Dermis blood vessel endothelial cell (primary cell): ENCODE measurements at regions not wholly inside any gene's neighbourhood (a gene's known extent, or its start where the extent isn't known, plus 50 kb on each side); places are given as distances from the start of the nearest gene placed in this dataset.

ENCODE experiments used
- DNase-seq: peaks from one replicate; pipeline ENCODE4 v3.0.0; 2010

DNA sequence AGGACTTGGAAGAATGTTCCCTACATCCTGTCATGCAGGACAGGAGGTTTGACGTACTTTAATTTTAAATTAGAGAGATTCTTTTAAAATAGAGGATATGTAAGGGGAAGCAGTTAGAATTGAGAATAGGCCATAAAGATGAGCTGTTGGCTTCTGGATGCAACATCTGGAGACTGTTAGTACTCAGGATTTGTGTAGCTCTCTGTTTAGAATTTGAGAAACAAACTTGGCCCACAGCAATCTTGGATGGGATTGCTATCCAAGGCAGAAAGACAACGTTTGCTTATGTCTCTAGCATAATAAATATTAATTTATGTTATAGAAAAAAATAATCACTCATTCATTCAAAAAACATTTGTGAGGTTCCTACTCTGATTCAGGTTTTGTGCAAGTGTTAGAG lies 398.4 kb upstream of the NOVA1 start:
- DNase-seq, result no peak

DNA sequence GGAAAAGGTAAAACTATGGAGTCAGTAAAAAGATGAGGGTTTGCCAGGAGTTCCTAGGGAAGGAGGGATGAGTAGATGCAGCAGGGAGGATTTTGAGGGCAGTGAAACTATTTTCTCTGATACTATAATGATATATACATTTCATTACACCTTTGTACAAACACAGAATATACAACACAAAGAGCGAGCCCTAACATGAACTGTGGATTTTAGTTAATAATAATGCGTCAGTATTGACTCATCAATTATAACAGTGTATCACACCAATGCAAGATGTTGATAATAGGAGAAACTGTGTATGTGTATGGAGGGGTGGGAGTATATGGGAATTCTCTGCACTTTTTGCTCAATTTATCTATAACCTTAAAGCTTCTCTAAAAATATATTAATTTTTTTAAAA lies 404.3 kb upstream of the NOVA1 start:
- no peak for DNase-seq

DNA sequence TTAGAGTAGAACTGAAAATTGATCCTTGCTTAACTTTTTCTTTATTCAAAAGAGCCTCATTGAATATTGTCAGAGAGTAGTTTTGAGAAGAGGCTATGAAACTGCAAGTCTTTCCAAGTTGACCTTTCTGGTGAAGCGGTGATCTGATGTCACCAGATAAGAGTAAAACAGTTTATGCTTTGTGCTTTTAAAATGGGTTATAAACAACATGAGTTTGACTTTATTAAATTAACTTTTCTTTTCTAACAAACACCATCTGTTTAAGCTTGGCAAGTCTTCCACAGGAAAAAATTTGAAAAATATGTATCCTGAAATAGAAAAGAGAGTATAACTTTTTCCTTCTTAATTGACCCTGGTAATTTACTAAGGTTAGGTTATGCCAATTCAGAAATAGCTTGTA lies 408.7 kb upstream of the NOVA1 start:
- no peak for DNase-seq

DNA sequence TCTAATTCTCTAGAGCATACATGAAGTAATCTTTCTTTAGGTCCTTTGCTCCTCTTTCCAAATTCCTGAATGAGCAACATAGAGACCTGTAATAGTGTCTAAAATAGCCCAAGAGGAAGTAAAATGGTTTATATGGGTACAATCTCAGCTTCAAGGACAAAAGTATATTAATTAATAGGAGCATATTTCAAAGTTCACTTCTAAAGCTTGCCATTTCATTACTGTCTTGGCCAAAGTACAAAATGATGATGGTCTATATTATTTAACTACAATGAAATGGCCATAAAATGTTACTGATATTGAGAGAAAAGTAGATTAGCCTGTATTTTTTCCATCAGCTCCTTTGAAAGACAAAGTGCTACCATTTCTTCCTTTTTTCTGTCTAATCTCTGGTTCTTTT lies 410.4 kb upstream of the NOVA1 start:
- no peak for DNase-seq

DNA sequence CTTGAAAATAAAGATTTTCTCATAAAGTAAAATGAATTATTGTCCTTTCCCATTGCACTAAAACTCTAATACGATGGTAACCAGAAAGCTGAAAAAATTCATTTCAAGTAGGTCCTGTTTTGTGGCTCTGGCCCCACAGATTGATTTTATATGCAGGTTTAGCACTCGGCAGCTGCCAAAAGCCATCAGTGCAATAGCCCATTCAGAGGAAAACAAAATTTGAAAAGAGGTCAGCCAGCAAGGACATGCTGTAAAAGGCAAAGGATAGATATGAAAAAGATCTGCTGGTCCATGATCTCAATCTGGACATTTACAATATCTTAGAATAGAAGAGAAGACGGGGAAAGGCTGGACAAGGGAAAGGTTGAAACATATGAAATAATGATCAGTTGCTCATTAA lies 414.8 kb upstream of the NOVA1 start:
- DNase-seq, result no peak

DNA sequence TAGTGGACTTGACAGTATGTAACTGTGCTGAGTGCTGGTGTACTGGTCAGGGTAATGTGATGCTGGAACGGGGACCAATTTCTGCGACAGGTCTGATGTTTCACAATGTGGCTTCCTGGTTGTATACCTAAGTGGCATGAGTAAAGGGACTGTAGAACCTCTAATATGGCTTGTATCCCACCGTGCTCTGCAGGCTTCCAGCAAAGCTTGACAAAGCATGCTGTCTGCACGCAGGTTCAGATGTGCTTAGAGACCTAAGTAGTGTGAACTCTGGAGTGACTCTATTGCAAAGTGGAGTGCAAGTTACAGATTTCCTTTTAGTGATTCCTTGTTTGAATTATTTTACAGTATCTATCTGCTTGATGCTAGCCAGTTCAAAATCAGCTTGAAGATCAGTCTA lies 415.8 kb upstream of the NOVA1 start:
- DNase-seq, result no peak

DNA sequence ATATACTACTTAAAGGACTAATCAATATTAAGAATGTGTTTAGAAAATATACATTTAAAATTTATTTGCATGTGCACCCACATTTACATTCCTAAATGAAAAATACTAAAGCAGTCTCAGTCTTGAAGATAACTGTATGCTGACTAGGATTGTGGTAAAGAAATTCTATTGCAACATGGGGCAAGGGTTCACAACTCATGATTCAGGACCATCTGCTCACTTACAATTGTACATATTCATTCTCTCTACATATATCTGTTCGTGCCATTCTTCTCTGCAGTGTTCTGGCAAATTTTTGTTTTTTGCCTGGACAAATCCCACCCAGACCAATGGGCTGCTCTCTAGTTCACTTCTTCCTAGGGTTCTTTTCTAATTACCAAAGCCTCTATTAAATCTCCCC lies 417.2 kb upstream of the NOVA1 start:
- no peak for DNase-seq

DNA sequence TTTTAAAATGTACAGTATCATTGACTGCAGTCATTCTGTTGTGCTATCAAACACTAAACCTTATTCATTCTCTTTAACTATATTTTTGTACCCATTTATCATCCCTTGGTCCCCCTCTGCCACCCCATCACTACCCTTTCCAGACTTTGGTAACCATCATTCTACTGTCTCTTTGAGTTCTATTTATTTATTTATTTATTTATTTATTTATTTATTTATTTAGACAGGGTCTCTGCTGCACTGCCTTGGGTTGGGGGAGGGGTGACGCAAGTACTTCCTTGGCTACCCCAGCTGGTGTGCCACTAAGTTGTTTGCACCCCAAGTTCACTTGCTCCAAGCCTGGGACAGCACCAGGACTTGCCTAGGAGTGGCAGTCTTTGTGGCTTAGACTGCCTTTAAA lies 427.8 kb upstream of the NOVA1 start:
- no peak for DNase-seq

DNA sequence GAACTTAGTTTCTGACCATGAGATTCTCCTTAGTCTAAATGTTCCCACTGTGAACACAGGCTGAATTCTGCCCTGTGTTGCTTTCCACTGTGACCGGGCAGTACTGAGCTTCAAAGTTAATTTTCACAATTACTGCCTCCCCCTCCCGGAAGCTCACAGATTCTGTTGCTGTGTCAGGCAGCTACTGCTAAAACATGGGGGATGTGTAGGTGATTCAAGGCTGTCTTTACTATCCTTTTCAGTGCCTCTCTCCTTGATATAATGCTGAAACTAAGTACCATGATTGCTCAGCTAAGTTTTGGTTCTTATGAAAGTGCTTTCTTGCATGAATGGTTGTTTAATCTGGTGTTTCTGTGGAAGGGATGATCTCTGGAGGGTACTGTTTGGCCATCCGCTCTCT lies 428.3 kb upstream of the NOVA1 start:
- DNase-seq, result no peak

DNA sequence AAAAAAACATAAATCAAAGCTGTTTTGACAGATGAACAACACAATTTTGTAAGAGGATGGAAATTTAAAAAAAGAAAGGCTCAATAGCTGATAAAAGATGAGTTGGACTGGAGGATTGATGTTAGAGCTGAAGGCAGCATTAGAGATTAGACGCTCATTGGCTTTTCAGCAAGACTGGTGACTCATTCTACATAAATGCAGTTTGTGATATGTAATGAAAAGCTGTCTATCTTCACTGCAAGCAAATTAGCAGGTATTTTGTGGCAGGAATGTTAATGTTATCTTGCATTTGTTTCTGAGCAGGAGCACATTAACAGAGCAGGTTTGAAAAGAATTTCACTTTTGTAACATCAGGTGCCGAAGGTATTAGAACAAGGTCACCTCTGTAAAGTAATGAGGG lies 442.7 kb upstream of the NOVA1 start:
- no peak for DNase-seq

DNA sequence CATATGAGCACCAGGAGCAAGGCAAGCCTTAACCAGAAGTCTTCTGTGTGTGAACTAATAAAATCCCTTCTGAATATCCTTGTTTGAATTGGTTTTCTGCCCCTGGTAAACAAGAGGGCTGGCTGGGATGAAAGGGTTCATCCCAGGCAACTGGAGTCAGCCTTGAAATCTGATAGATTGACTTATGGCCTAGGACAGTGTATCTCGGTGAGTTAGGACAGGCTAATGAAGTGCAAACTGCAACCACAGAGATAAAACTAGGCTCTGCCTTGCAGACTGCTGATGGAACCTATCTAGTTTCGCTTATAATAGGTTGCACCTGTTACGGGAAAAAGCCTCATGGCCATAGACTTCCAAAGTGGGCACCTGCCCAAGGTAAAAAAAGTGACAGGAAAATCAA lies 451.9 kb upstream of the NOVA1 start:
- no peak for DNase-seq

DNA sequence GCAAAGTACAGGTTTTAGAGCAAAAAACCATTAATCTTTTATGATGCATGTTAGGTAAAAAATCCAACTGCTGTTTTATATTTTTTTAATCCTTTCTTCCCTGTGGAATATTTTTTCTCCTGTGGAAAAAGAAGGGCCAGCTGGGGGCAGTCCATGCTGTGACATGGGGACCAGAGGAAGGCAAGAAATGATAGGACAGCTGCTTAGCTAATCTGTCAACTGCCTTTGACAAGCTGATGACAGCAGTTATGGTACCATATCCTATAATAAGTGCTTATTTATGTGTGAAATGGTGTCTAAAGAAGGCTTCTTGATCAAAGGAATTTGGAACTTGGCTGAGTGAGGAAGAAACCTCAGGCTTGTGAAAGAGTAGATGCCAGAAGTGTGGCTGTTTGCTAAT lies 452.4 kb upstream of the NOVA1 start:
- no peak for DNase-seq

DNA sequence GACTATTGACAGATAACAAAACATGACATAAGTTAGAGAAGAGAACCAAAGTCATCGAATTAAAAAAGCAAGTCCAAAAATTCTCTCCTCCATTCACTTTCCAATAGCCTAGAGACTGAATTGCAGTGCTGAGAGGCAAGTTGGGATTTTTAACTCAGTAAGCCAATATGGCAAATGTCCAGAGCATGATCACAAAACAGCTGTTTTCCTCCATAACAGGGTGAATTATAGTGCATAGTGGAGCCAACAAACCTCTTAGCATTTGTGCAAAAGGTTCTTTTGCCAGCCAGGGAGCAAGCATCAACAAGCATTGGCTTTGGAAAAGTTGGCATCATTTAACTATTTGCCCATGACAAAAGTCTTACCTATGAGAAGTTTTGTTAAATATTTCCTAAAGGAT lies 458.8 kb upstream of the NOVA1 start:
- no peak for DNase-seq

DNA sequence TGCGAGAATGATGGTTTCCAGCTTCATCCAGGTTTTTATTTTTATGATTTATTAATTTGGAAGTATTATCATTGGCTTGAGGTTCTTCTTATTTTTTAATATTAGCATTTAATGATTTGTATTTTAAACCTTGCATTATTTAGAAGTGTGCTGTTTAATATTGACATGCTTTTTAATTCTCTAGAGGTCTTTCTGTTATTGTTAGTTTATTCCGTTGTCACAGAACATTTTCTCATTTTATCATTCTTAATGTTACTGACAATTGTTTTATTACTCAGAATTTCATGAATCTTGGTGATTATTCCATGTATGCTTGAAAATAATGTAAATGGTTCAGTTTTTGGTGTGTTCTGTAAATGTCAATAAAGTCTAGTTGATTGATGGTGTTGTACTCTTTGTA lies 463.5 kb upstream of the NOVA1 start:
- DNase-seq, result no peak

DNA sequence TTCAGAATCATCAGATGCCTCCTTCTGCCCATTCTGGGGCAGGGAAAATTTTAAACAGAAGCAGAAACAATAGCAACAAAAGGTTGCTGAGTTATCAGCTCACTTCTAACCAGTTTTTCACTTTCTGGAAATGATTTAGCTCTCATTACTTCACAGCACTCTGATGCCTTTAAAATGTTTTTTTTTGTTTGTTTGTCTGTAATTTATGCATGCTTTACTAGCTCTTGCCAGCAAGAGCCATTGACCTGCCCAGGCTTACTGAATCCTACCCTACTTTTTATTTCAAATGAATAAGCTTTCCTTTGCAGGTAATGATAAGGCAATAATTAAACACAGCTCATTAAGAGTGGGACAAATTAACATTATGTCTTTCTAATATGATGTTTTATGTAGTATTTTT lies 466.1 kb upstream of the NOVA1 start:
- no peak for DNase-seq

DNA sequence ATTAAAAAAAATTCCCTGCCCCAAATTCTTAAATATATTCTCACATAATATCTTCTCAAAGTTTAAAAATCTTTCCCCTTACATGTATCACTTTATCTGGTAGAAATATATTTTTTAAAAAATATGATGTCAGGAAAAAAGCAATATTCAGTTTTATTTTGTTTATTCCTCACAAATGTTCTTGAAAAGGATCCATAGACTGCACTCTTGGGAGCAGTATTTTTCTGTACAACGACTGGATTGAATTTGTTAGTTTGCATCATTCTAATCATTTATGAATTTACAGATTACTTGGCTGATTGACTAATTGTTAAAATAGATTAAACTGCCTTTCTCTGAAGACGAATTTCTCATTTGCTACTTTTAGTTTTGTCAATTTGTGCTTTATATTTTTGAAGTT lies 468.1 kb upstream of the NOVA1 start:
- no peak for DNase-seq

DNA sequence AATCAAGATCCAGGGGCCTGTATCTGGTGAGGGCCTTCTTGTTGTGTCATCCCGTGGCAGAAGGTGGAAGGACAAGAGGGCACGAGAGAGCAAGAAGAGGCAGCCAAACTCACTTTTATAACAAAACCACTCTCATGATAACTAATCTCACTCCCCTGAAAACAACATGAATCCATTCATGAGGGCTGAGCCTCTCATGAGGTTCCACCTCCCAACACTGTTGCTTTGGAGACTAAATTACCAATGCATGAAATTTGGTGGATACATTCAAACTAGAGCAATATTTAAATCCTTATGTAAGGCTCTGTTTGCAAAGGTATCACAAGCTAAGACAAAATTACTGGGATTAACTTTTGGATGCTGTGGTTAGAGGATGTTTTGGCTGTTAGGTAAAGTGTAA lies 470.1 kb upstream of the NOVA1 start:
- no peak for DNase-seq

DNA sequence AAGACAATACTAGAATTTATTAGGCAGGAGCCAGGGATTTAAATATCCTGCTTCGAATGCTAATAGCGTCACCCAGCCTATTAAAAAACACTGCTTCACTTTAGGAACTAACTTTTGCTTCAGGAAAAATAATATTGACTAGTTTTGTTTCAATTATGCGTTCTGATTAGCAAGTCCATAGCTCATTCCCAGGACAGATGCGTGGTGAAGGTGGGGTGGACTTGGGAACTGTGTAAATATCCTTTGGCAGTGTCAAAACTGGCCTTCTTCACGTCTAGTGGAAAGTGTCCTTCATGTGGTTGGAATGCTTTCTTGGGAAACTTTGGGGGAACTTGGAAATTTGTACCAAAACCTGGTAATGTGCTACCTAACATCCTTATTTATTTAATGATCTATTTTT lies 474.8 kb upstream of the NOVA1 start:
- DNase-seq, result no peak

DNA sequence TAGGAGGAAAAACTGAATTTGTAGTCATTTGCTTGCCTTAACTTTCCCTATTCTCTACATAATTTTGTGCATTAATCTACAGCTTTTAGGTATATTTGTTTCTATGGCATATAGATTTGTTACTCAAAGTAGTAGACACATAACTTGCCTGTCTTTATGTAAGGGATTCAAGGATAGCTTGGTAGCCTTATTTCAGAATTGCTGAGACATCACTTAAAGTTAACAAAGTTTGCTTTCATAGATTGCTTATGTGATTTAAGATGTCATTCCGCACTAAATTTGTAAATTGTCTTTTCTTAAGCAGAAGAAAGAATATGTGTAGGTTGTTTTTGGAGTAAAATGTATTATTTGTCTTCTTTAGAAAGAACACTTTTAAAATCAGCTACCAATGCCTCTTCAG lies 477.7 kb upstream of the NOVA1 start:
- no peak for DNase-seq

DNA sequence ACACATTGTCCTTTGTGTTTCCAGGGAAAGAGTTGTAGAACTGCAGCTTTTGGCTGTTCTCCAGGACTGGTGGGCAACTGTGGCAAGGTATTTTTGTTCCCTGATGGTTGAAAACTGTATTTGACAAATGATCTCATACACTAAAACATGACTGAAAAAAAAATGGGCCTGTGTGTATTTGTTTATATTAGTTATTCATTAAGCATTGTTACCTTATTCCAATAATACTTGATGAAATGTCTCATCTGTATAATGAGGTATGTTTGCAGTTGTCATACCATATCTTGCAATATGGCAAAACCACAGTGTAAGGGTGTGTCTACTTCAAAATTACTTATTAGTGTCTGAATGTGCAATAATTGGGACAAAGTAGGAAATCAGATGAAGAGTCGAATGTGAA lies 479.4 kb upstream of the NOVA1 start:
- DNase-seq, result no peak

DNA sequence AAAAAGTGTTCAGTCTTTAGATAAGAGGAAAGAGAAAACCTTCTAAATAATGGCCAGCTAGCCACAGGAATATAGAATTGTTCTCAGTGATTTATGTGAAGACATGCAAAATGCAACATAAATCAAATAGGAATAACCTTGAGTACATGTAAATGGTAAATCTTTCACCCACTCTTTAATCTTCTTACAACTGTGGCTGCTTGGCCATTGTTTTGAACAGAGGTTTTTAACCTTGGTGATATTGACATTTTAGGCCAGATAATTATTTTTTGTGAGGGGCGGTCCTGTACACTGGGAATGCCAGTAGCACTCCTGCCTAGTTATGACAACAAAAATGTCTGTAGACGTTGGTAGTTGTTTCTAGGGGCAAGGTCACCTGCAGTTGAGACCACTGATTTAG lies 479.9 kb upstream of the NOVA1 start:
- DNase-seq, result no peak

DNA sequence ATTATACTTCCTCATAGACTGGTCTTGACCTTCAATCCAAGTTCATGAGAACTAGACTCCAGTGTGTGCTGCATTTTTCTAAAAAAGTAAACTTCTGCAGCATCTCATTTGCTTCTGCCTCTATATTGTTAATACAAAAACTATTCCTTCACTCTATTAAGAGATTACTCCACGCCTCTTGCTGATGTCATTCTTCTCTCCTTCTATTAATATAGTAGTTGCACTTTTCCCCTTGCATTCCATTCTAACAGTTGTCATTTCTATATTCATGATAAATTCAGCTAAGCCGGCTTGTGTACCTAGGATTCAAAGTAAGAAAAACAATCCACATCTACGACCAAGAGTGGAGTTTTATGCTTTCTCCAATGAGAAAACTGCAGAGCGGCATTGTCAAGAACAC lies 480.4 kb upstream of the NOVA1 start:
- no peak for DNase-seq

DNA sequence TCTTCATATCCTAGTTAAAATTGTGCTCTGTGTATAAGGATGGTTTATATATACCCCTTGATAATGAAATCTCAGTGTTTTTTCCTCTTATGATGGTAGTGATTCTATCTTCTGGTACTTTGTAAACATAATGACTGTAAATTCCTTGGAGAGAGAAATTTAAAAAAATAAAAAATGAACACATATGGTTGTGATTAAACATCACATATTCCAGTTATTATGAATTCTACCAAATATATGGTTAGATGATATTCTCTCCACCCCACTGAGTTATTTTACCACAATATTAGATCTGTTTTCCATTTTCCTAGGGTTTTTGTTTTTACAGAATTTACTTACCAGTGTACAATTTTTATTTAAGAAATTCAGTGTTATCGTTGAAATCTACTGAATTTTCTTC lies 481.9 kb upstream of the NOVA1 start:
- no peak for DNase-seq

DNA sequence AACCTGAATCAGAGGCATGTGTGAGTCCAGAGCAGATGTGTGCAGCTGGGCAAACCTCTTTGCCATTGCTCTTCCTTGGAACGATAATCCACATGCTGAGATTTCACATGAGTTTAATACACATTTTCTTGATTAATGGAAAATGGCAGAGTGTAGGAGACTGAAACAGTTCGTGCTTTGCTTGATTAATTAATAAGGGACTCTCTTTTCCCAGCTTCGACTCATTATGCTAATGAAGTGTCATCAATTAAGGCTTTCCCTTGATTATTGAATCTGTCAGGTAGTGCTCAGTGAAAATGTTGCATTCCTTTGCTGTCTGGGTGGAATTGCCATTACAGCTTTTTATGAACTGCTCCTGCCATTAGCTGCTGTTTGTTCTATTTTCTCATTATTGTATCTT lies 487.7 kb upstream of the NOVA1 start:
- no peak for DNase-seq

DNA sequence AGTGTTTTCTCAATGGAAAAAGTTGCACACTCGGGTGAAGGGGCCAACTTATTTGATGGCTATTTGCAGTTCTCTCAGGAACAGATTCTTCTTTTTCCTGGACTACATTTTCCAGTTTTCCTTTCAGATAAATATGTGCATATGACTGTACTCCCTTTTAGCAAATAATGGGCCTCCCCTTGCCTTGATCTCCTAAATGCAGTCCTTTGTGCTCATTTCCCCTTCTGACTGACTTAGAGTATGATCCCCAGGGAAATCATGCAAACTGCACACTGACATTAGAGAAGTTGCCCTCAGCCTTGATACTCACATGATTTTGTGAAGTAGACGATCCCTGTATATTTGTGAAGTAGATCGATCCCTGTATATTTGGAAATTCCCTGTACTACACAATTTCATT lies 492.9 kb upstream of the NOVA1 start:
- DNase-seq, result no peak

DNA sequence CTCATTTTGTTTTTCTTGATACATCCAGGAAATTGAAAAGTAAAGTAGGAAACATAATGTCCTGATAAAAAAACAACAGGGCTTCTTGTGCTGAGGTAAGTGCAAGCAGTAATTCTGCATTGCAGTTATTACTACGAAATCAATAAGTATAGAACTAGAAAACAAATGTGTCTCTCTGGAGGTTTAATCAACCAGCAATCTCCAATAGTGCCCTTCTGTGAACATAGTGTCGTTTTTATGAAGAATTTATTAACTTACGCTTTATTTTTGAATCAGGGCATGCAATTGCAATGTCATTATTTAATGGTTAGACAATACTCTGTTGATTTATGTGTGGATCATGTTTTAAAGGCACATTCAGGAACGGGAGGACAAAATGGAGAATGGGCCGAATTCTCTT lies 494.1 kb upstream of the NOVA1 start:
- no peak for DNase-seq
